HepG2 (cell line): ENCODE measurements at regions not wholly inside any gene's neighbourhood (a gene's known extent, or its start where the extent isn't known, plus 50 kb on each side); places are given as distances from the start of the nearest gene placed in this dataset.

Experiments used
- ATAC-seq: fragments of 200-7000 bp; cut with Tn5 transposase; 3 replicates; pipeline ENCODE4 v1.9.1; 2020; ENCODE audit warnings: mild to moderate bottlenecking, moderate library complexity
- BruUV-seq: library from RNA; stranded (reverse); fragments of 400-500 nt; replicated peaks from 2 replicates; lab custom pipeline; 2021; lab: Mats Ljungman, UMichigan
- CTCF ChIA-PET: fragments of 300-600 bp; formaldehyde crosslinking; extraction: SDS; loops from one replicate; lab custom pipeline; 2021; ENCODE audit warnings: low total read pairs, inconsistent platforms, low intra/inter-chr PET ratio; lab: Yijun Ruan, JAX
- POLR2A ChIA-PET: fragments of 350-600 bp; sonication (Branson Sonifier 250); formaldehyde crosslinking; loops from one replicate; lab custom pipeline; 2020; ENCODE audit warnings: antibody characterized with exemption, inconsistent platforms; lab: Yijun Ruan, JAX
- DNase-seq: peaks from one replicate; pipeline ENCODE4 v3.0.0-alpha.2; 2015; ENCODE audit warnings: low spot score
- FAIRE-seq: peaks from 3 replicates; lab custom pipeline; 2011; peaks lifted over from hg19 to GRCh38; lab: Jason Lieb, UNC
- H2AFZ ChIP-seq: one replicate; pipeline ENCODE4 v1.6.1; 2011; ENCODE audit warnings: low read length, inconsistent platforms
- H3K27ac ChIP-seq: fragments of 300-600 bp; 3 replicates; pipeline ENCODE4 v1.8.0; 2011; ENCODE audit warnings: mixed run types, mild to moderate bottlenecking, mixed read lengths, low read length, inconsistent platforms; ENCODE audit not compliant: insufficient read depth; ENCODE audit errors: extremely low read length
- H3K27me3 ChIP-seq, 2 experiments: fragments of 200-600 bp in 1 of 2; 2 replicates in 1 of 2; 3 replicates in 1 of 2; pipeline versions ENCODE4 v1.6.0 to v1.8.0; 2011; ENCODE audit warnings: low read length in 2 of 2, mild to moderate bottlenecking in 2 of 2, moderate library complexity in 2 of 2, inconsistent platforms in 1 of 2; ENCODE audit not compliant: insufficient read depth in 2 of 2, control insufficient read depth in 1 of 2
- H3K36me3 ChIP-seq, 2 experiments: fragments of 200-600 bp in 1 of 2; replicated peaks in 1 of 2; 2 replicates in 1 of 2; 3 replicates in 1 of 2; pipeline versions ENCODE4 v1.5.1 to v1.8.0; 2011; ENCODE audit warnings: low read length in 2 of 2, inconsistent platforms in 1 of 2; ENCODE audit not compliant: insufficient read depth in 2 of 2, control insufficient read depth in 1 of 2
- H3K4me1 ChIP-seq: 2 replicates; pipeline ENCODE4 v1.5.1; 2012; ENCODE audit warnings: low read length, inconsistent platforms; ENCODE audit not compliant: insufficient read depth
- H3K4me2 ChIP-seq: 2 replicates; pipeline ENCODE4 v1.6.0; 2011; ENCODE audit warnings: low read depth, low read length, inconsistent platforms
- H3K4me3 ChIP-seq, 3 experiments: fragments of 200-600 bp in 1 of 3; sonication (generic), shearing (Covaris generic) in 1 of 3; replicated peaks in 1 of 3; 2 replicates each; pipeline ENCODE4 v1.5.1; 2011 to 2016; ENCODE audit warnings: low read length in 3 of 3, inconsistent platforms in 2 of 3, low read depth in 2 of 3, mild to moderate bottlenecking in 2 of 3, control low read depth in 1 of 3, mixed read lengths in 1 of 3; ENCODE audit not compliant: insufficient read depth in 1 of 3
- H3K79me2 ChIP-seq: one replicate; pipeline ENCODE4 v1.6.1; 2011; ENCODE audit warnings: low read length, inconsistent platforms; ENCODE audit not compliant: insufficient read depth
- H3K9ac ChIP-seq: 2 replicates; pipeline ENCODE4 v1.6.0; 2011; ENCODE audit warnings: mild to moderate bottlenecking, low read depth, low read length, inconsistent platforms; ENCODE audit not compliant: insufficient read depth
- H3K9me3 ChIP-seq: 2 replicates; pipeline ENCODE4 v1.5.1; 2012; ENCODE audit warnings: mild to moderate bottlenecking, low read length
- H4K20me1 ChIP-seq: 2 replicates; pipeline ENCODE4 v1.6.0; 2011; ENCODE audit warnings: inconsistent platforms, mild to moderate bottlenecking, low read length, moderate library complexity; ENCODE audit not compliant: insufficient read depth
- BORCS8-MEF2B ChIP-seq: sonication (generic); formaldehyde crosslinking; IDR thresholded peaks from 2 replicates; pipeline ENCODE4 v1.8.0; 2022; ENCODE audit warnings: mild to moderate bottlenecking, missing genetic modification reagents
- CREM ChIP-seq, 2 experiments: sonication (generic) in 1 of 2; formaldehyde crosslinking in 1 of 2; IDR thresholded peaks; 2 replicates each; pipeline versions ENCODE4 v1.4.0 to v1.6.1; 2016 to 2020; ENCODE audit warnings: antibody characterized with exemption in 1 of 2, mild to moderate bottlenecking in 1 of 2, missing genetic modification reagents in 1 of 2
- MTA3 ChIP-seq: sonication (generic); formaldehyde crosslinking; IDR thresholded peaks from 2 replicates; pipeline ENCODE4 v1.4.0; 2020; ENCODE audit warnings: missing genetic modification reagents
- NR2F1 ChIP-seq, 2 experiments: fragments of 450-650 bp in 1 of 2; formaldehyde crosslinking in 1 of 2; IDR thresholded peaks; 2 replicates each; pipeline versions ENCODE4 v1.5.0 to v1.6.1; 2016 to 2020; ENCODE audit warnings: mild to moderate bottlenecking in 1 of 2, missing compliant biosample characterization in 1 of 2, missing genetic modification reagents in 1 of 2, moderate library complexity in 1 of 2
- SATB2 ChIP-seq: sonication (generic); formaldehyde crosslinking; IDR thresholded peaks from 2 replicates; pipeline ENCODE4 v1.5.0; 2020; ENCODE audit warnings: missing genetic modification reagents
- TOE1 ChIP-seq: sonication (generic); formaldehyde crosslinking; IDR thresholded peaks from 2 replicates; pipeline ENCODE4 v1.4.0; 2020; ENCODE audit warnings: mild to moderate bottlenecking, missing genetic modification reagents
- U2AF1 ChIP-seq: fragments of 200-400 bp; formaldehyde crosslinking; optimal IDR thresholded peaks from 2 replicates; pipeline ENCODE3; 2017; ENCODE audit warnings: mild to moderate bottlenecking, low read depth, low read length
- YEATS2 ChIP-seq: sonication (generic); formaldehyde crosslinking; IDR thresholded peaks from 2 replicates; pipeline ENCODE4 v1.4.0; 2020; ENCODE audit warnings: missing genetic modification reagents, borderline replicate concordance
- ZNF180 ChIP-seq: sonication (generic); formaldehyde crosslinking; IDR thresholded peaks from 2 replicates; pipeline ENCODE4 v1.4.0; 2020; ENCODE audit warnings: low read depth, missing genetic modification reagents, borderline replicate concordance
- ZNF430 ChIP-seq: sonication (generic); formaldehyde crosslinking; IDR thresholded peaks from 2 replicates; pipeline ENCODE4 v1.9.0; 2021; ENCODE audit warnings: mild to moderate bottlenecking, missing genetic modification reagents
- ZNF598 ChIP-seq: sonication (generic); formaldehyde crosslinking; IDR thresholded peaks from 2 replicates; pipeline ENCODE4 v1.5.1; 2020; ENCODE audit warnings: mild to moderate bottlenecking, missing genetic modification reagents, borderline replicate concordance
- ZNF672 ChIP-seq: sonication (generic); formaldehyde crosslinking; IDR thresholded peaks from 2 replicates; pipeline ENCODE4 v1.8.1; 2022; ENCODE audit warnings: missing genetic modification reagents
- ZNF879 ChIP-seq: sonication (generic); formaldehyde crosslinking; IDR thresholded peaks from 2 replicates; pipeline ENCODE4 v1.8.1; 2023; ENCODE audit warnings: missing genetic modification reagents
- ZZZ3 ChIP-seq: sonication (generic); formaldehyde crosslinking; IDR thresholded peaks from 2 replicates; pipeline ENCODE4 v1.4.0; 2020; ENCODE audit warnings: missing genetic modification reagents, mild to moderate bottlenecking, borderline replicate concordance
- WGBS: methylation state at CpG from one replicate; pipeline ENCODE4 v1.1.6; 2017; ENCODE audit warnings: low lambda C conversion rate; 5-methylcytosine and 5-hydroxymethylcytosine counted together
- in situ Hi-C: cut with HindIII; loops from 2 replicates; pipeline ENCODE4 v1.10.0; 2017; ENCODE audit warnings: low pct_unique_long_range_greater_than_20kb; ENCODE audit not compliant: extremely low pct_ligation_motif_present
- intact Hi-C: fragments of 100-400 bp; cut with micrococcal nuclease; formaldehyde crosslinking; loops from one replicate; pipeline ENCODE4 v1.10.0; 2022; ENCODE audit not compliant: unreplicated experiment
- TF ChIP-seq, protein P1 (sequence below): sonication (generic); formaldehyde crosslinking; IDR thresholded peaks from 2 replicates; pipeline ENCODE4 v1.4.0; 2020; ENCODE audit warnings: mild to moderate bottlenecking, low read depth, missing genetic modification reagents
- TF ChIP-seq, protein P2 (sequence below): sonication (generic); formaldehyde crosslinking; IDR thresholded peaks from 2 replicates; pipeline ENCODE4 v1.4.0; 2020; ENCODE audit warnings: missing genetic modification reagents
- TF ChIP-seq, protein P3 (sequence below): sonication (generic); formaldehyde crosslinking; conservative IDR thresholded peaks from 2 replicates; pipeline ENCODE4 v1.8.0; 2022; ENCODE audit warnings: missing genetic modification reagents

DNA sequence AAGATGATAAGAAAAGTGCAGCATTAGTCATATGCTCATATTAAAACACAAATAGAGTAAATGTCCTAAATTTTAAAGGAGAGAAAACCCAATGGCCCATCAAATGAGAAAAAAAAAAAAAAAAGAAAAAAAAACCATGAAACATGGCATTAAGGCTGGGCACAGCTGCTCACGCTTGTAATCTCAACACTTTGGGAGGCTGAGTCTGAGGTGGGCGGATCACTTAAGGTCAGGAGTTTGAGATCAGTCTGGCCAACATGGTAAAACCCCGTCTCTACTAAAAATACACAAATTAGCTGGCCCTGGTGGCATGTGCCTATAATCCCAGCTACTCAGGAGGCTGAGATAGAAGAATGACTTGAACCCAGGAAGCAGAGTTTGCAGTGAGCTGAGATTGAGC is 515.5 kb upstream of the ANO3 start:
- no peaks in the 10 kb centered on the region for H3K27me3 ChIP-seq
- BruUV-seq, result no TSS peak
- in situ Hi-C loops, result no loop called here
- no peaks in the 10 kb centered on the region for H3K9me3 ChIP-seq
- ATAC-seq (no peak), DNase-seq (no peak), FAIRE-seq (no peak)
- H3K79me2 ChIP-seq, result no peaks in the 10 kb centered on the region
- H3K4me3 ChIP-seq, result no peak overlapping the region
- intact Hi-C loops, result no loop called here
- ChIA-PET CTCF (no interaction called here), POLR2A (no interaction called here)
- TF ChIP-seq, protein P1, sequence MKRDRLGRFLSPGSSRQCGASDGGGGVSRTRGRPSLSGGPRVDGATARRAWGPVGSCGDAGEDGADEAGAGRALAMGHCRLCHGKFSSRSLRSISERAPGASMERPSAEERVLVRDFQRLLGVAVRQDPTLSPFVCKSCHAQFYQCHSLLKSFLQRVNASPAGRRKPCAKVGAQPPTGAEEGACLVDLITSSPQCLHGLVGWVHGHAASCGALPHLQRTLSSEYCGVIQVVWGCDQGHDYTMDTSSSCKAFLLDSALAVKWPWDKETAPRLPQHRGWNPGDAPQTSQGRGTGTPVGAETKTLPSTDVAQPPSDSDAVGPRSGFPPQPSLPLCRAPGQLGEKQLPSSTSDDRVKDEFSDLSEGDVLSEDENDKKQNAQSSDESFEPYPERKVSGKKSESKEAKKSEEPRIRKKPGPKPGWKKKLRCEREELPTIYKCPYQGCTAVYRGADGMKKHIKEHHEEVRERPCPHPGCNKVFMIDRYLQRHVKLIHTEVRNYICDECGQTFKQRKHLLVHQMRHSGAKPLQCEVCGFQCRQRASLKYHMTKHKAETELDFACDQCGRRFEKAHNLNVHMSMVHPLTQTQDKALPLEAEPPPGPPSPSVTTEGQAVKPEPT (CRISPR knock-in tag), result no peak
- TF ChIP-seq ZNF598 (CRISPR knock-in tag), result no peak
- TF ChIP-seq ZNF672 (CRISPR knock-in tag), result no peak
- TF ChIP-seq NR2F1 (CRISPR knock-in tag; IDR thresholded peaks at IDR 0.05), result no peak
- no peak for TF ChIP-seq BORCS8-MEF2B
- no peak for TF ChIP-seq MTA3 (CRISPR knock-in tag)
- TF ChIP-seq, protein P2, sequence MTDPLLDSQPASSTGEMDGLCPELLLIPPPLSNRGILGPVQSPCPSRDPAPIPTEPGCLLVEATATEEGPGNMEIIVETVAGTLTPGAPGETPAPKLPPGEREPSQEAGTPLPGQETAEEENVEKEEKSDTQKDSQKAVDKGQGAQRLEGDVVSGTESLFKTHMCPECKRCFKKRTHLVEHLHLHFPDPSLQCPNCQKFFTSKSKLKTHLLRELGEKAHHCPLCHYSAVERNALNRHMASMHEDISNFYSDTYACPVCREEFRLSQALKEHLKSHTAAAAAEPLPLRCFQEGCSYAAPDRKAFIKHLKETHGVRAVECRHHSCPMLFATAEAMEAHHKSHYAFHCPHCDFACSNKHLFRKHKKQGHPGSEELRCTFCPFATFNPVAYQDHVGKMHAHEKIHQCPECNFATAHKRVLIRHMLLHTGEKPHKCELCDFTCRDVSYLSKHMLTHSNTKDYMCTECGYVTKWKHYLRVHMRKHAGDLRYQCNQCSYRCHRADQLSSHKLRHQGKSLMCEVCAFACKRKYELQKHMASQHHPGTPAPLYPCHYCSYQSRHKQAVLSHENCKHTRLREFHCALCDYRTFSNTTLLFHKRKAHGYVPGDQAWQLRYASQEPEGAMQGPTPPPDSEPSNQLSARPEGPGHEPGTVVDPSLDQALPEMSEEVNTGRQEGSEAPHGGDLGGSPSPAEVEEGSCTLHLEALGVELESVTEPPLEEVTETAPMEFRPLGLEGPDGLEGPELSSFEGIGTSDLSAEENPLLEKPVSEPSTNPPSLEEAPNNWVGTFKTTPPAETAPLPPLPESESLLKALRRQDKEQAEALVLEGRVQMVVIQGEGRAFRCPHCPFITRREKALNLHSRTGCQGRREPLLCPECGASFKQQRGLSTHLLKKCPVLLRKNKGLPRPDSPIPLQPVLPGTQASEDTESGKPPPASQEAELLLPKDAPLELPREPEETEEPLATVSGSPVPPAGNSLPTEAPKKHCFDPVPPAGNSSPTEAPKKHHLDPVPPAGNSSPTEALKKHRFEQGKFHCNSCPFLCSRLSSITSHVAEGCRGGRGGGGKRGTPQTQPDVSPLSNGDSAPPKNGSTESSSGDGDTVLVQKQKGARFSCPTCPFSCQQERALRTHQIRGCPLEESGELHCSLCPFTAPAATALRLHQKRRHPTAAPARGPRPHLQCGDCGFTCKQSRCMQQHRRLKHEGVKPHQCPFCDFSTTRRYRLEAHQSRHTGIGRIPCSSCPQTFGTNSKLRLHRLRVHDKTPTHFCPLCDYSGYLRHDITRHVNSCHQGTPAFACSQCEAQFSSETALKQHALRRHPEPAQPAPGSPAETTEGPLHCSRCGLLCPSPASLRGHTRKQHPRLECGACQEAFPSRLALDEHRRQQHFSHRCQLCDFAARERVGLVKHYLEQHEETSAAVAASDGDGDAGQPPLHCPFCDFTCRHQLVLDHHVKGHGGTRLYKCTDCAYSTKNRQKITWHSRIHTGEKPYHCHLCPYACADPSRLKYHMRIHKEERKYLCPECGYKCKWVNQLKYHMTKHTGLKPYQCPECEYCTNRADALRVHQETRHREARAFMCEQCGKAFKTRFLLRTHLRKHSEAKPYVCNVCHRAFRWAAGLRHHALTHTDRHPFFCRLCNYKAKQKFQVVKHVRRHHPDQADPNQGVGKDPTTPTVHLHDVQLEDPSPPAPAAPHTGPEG (CRISPR knock-in tag), result no peak
- TF ChIP-seq ZNF879 (CRISPR knock-in tag), result no peak
- TF ChIP-seq CREM (IDR thresholded peaks at IDR 0.05), result no peak
- no peak for TF ChIP-seq CREM (CRISPR knock-in tag; IDR thresholded peaks at IDR 0.05)
- TF ChIP-seq, protein P3, sequence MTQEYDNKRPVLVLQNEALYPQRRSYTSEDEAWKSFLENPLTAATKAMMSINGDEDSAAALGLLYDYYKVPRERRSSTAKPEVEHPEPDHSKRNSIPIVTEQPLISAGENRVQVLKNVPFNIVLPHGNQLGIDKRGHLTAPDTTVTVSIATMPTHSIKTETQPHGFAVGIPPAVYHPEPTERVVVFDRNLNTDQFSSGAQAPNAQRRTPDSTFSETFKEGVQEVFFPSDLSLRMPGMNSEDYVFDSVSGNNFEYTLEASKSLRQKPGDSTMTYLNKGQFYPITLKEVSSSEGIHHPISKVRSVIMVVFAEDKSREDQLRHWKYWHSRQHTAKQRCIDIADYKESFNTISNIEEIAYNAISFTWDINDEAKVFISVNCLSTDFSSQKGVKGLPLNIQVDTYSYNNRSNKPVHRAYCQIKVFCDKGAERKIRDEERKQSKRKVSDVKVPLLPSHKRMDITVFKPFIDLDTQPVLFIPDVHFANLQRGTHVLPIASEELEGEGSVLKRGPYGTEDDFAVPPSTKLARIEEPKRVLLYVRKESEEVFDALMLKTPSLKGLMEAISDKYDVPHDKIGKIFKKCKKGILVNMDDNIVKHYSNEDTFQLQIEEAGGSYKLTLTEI, result no peak
- no peak for TF ChIP-seq U2AF1
- TF ChIP-seq ZNF180 (CRISPR knock-in tag), result no peak
- no peak for TF ChIP-seq TOE1 (CRISPR knock-in tag)
- no peak for TF ChIP-seq ZNF430 (CRISPR knock-in tag)
- no peak for TF ChIP-seq ZZZ3 (CRISPR knock-in tag)
- TF ChIP-seq SATB2, result no peak
- TF ChIP-seq YEATS2 (CRISPR knock-in tag), result no peak
- no peaks in the 10 kb centered on the region for H3K36me3 ChIP-seq
- no peak overlapping the region for H3K27ac ChIP-seq
- H3K9ac ChIP-seq, result no peak overlapping the region
- no peak overlapping the region for H3K4me2 ChIP-seq
- WGBS, result 9% methylated on average over 3 of the region's 3 CpGs
- H2AFZ ChIP-seq, result no peak overlapping the region
- H3K4me1 ChIP-seq, result no peaks in the 10 kb centered on the region
- H4K20me1 ChIP-seq, result no peaks in the 10 kb centered on the region
